Middle frontal gyrus (tissue), 1 donor: ENCODE measurements at regions not wholly inside any gene's neighbourhood (a gene's known extent, or its start where the extent isn't known, plus 50 kb on each side); places are given as distances from the start of the nearest gene placed in this dataset.
"Not testable (repeated sequence)": the region's sequence is repeated elsewhere in the genome, so short reads cannot be mapped to it uniquely, and the experiment has no call there.

Experiments
- DNase-seq: peaks from one replicate; pipeline ENCODE4 v3.0.0-alpha.2; 2015; ENCODE audit warnings: low spot score; ENCODE audit errors: extremely low spot score

DNA sequence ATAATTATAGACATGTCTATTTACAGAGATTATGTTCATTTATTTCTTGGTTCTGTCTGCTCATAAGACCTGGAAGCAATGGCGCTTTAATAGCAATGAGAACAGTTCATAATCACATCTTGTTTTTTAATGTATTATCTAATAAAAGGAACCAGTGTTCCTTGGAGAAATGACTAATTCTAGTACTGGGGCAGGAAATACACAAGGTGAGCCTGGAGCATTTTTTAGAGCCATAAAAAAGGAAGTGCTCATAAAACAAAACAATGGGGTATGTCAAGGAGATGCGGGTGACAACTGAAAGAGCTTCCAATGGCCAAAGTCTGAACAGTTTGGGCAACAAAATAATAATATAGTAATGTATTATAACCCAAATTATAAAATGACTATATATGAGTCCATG lies 531.9 kb upstream of the CHD1 start:
- no peak for DNase-seq

DNA sequence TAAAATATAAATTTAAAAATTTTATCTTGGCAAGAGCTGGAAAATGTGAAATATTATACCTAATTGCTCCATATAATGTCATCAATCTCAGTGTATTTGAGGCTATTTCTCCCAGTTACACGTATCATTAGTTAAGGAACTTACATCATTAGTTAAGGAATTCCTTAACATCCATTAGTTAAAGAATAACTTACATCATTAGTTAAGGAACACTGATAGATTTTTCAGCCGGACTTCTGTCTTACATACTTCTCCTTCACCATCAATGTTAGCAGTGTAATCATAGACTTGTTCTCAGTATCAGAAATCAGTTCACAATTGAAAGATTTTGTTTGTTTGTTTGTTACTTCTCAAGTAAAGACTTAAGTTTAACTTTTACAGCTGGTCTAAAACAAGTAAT lies 524.4 kb upstream of the CHD1 start:
- DNase-seq, result no peak

DNA sequence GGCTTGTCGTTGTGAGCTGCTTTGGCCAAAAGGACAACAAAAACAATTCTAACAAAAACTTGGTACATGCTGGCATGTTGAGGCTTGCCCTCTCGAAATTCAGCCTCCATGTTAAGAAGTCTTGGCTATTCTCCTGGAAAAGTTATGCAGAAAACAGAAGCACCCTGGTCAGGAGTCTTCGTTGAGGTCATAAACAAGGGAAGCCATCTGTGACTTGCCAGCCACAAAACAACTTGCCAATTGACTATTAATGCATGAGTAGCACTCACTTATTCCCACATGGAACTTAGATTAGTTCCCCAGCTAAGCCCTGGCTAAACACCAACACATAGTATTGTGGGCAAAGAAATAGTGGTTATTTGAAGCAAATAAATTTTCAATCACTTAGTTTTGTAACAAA lies 521.0 kb upstream of the CHD1 start:
- DNase-seq, result no peak

- no peak for DNase-seq
Observed at GRCh38 chr5:99445805-99446204, 517.0 kb upstream of the CHD1 start.

GRCh38 chr5:99441235-99441634 lies 512.4 kb upstream of the CHD1 start:
- no peak for DNase-seq

- DNase-seq, result no peak
Observed at GRCh38 chr5:99438619-99439018, 509.8 kb upstream of the CHD1 start.

DNA sequence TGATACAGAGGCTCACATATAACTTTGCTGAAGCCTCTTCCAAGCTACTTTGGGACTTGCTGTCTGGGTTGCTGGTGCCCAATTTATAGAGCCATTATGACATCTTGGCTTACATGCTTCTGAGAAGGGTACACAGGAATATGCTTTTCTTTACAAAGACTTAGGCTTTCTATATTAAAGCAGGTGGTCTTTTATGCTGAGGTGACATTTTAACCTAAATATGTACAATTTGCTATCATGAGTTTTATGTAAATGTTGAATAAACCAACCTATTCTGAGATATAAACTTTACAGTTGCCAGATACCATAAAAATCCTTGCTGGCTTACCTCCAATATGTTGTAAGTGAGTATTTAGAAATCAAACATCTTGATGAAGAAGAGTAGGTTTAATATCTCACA lies 509.2 kb upstream of the CHD1 start:
- no peak for DNase-seq

DNA sequence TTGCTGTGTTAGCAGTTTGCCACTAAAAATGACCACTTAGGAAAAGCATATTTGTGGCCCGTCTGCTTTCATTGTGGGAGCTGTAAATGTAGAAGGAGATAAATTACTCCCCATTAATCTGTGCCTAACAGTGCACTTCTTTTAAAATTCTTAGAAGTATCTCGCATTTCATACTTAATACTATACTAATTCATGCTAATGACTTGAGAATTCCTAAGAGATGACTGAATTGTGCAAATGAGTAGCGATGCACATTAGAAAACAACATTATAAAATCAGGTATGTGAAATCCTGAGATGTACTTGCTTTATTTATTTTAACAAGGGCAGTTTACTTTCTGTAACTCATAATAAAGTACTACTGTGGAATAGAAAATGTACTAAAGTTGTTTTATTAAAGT lies 494.6 kb upstream of the CHD1 start:
- DNase-seq, result not testable (repeated sequence)

GRCh38 chr5:99418640-99419039 lies 489.8 kb upstream of the CHD1 start:
- DNase-seq, result not testable (repeated sequence)

DNA sequence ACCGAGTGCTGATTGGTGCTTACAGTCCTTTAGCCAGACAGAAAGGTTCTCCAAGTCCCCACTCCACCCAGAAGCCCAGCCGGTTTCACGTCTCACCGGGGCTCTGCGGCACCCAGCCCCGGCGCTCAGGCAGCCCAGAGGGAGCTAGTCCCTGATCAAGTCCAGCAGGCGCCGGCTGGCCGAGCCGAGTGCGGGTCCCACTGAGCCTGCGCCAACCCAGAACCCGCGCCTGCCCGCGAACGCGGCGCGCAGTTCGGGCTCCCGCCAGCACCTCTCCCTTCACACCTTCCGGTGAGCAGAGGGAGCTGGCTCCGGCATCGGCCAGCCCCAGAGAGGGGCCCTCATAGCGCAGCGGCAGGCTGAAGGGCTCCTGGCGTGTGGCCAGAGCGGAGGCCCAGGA lies 481.6 kb upstream of the CHD1 start:
- not testable (repeated sequence) for DNase-seq

GRCh38 chr5:99404764-99405302 lies 476.0 kb upstream of the CHD1 start:
- DNase-seq, result not testable (repeated sequence)

DNA sequence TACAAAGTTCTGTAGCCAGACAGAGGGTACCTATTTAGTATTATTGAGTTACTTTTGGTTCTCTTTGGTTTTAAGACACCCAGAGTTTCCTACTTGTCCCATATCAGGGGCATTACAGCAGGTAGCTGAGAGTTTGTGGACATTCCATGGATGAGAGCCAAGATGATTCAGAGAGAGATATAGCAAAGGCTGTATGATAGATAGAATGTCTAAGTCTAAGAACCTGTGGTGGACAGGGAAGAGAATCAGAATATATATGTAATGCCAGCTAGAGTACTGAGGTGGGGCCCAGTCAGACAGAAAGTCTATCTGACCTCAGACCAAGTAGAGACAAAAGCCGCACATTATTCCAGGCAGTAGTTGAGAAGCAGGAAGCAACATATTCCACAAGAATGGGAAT lies 471.8 kb upstream of the CHD1 start:
- DNase-seq, result not testable (repeated sequence)

GRCh38 chr5:99398976-99399375 lies 470.2 kb upstream of the CHD1 start:
- DNase-seq, result no peak

- DNase-seq, result no peak
Observed at GRCh38 chr5:99386406-99387077, 457.7 kb upstream of the CHD1 start.

- DNase-seq, result no peak
Observed at GRCh38 chr5:99379187-99379586, 450.4 kb upstream of the CHD1 start.

GRCh38 chr5:99378443-99378842 lies 449.6 kb upstream of the CHD1 start:
- DNase-seq, result no peak

GRCh38 chr5:99369797-99370593 lies 441.2 kb upstream of the CHD1 start:
- no peak for DNase-seq

GRCh38 chr5:99368726-99369125 lies 439.9 kb upstream of the CHD1 start:
- no peak for DNase-seq

- no peak for DNase-seq
Observed at GRCh38 chr5:99355881-99356280, 427.1 kb upstream of the CHD1 start.

- no peak for DNase-seq
Observed at GRCh38 chr5:99349787-99350186, 421.0 kb upstream of the CHD1 start.

- no peak for DNase-seq
Observed at GRCh38 chr5:99348597-99348996, 419.8 kb upstream of the CHD1 start.

DNA sequence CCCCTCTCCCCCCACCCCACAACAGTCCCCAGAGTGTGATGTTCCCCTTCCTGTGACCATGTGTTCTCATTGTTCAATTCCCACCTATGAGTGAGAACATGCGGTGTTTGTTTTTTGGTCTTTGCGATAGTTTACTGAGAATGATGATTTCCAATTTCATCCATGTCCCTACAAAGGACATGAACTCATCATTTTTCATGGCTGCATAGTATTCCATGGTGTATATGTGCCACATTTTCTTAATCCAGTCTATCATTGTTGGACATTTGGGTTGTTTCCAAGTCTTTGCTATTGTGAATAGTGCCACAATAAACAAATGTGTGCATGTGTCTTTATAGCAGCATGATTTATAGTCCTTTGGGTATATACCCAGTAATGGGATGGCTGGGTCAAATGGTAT lies 411.0 kb upstream of the CHD1 start:
- DNase-seq, result not testable (repeated sequence)

- DNase-seq, result no peak
Observed at GRCh38 chr5:99334936-99335335, 406.1 kb upstream of the CHD1 start.
